Pons (tissue), 1 donor: ENCODE measurements at regions not wholly inside any gene's neighbourhood (a gene's known extent, or its start where the extent isn't known, plus 50 kb on each side); places are given as distances from the start of the nearest gene placed in this dataset.

Experiments
- DNase-seq: peaks from one replicate; pipeline ENCODE4 v3.0.0-alpha.2; 2016; ENCODE audit warnings: low spot score

GRCh38 chr2:176814274-176814673 is 398.3 kb upstream of the HNRNPA3 start:
- DNase-seq: no peak

- DNase-seq: no peak
These were observed 397.7 kb upstream of the HNRNPA3 start for GRCh38 chr2:176814740-176815367.

GRCh38 chr2:176817061-176817565 is 395.5 kb upstream of the HNRNPA3 start:
- DNase-seq: no peak

GRCh38 chr2:176818076-176818475 is 394.5 kb upstream of the HNRNPA3 start:
- no peak for DNase-seq

- DNase-seq: no peak
These were observed 394.0 kb upstream of the HNRNPA3 start for GRCh38 chr2:176818617-176819016.

GRCh38 chr2:176819306-176819705 is 393.3 kb upstream of the HNRNPA3 start:
- DNase-seq: no peak

- no peak for DNase-seq
These were observed 392.1 kb upstream of the HNRNPA3 start for GRCh38 chr2:176820371-176820932.

- no peak for DNase-seq
These were observed 391.2 kb upstream of the HNRNPA3 start for GRCh38 chr2:176821350-176821749.

GRCh38 chr2:176822060-176822459 is 390.5 kb upstream of the HNRNPA3 start:
- no peak for DNase-seq

- DNase-seq: no peak
These were observed 386.2 kb upstream of the HNRNPA3 start for GRCh38 chr2:176826356-176826755.

- DNase-seq: no peak
These were observed 385.5 kb upstream of the HNRNPA3 start for GRCh38 chr2:176826984-176827668.

GRCh38 chr2:176830362-176830761 is 382.2 kb upstream of the HNRNPA3 start:
- no peak for DNase-seq

- DNase-seq: no peak
These were observed 380.5 kb upstream of the HNRNPA3 start for GRCh38 chr2:176832086-176832485.

- DNase-seq: no peak
These were observed 378.9 kb upstream of the HNRNPA3 start for GRCh38 chr2:176833671-176834070.

GRCh38 chr2:176834226-176834625 is 378.4 kb upstream of the HNRNPA3 start:
- no peak for DNase-seq

GRCh38 chr2:176843208-176843607 is 369.4 kb upstream of the HNRNPA3 start:
- DNase-seq: no peak

- DNase-seq: no peak
These were observed 368.1 kb upstream of the HNRNPA3 start for GRCh38 chr2:176844461-176844860.

- DNase-seq: no peak
These were observed 366.9 kb upstream of the HNRNPA3 start for GRCh38 chr2:176845718-176846117.

GRCh38 chr2:176847575-176847974 is 365.0 kb upstream of the HNRNPA3 start:
- no peak for DNase-seq

- DNase-seq: no peak
These were observed 363.8 kb upstream of the HNRNPA3 start for GRCh38 chr2:176848844-176849243.

GRCh38 chr2:176851200-176851888 is 361.2 kb upstream of the HNRNPA3 start:
- no peak for DNase-seq

GRCh38 chr2:176851889-176852483 is 360.6 kb upstream of the HNRNPA3 start:
- no peak for DNase-seq
